GM10266 (cell line): ENCODE measurements at regions not wholly inside any gene's neighbourhood (a gene's known extent, or its start where the extent isn't known, plus 50 kb on each side); places are given as distances from the start of the nearest gene placed in this dataset.
"Not testable (repeated sequence)": the region's sequence is repeated elsewhere in the genome, so short reads cannot be mapped to it uniquely, and the experiment has no call there.

Experiments used
- DNase-seq: peaks from one replicate; pipeline ENCODE4 v3.0.0; 2012; ENCODE audit errors: extremely low spot score
- TF ChIP-seq, protein P1 (sequence below): IDR thresholded peaks from 2 replicates; pipeline ENCODE4 v1.5.1; 2012; ENCODE audit warnings: mild to moderate bottlenecking, low read depth; ENCODE audit not compliant: control insufficient read depth, insufficient read depth; ENCODE audit errors: missing control alignments

DNA sequence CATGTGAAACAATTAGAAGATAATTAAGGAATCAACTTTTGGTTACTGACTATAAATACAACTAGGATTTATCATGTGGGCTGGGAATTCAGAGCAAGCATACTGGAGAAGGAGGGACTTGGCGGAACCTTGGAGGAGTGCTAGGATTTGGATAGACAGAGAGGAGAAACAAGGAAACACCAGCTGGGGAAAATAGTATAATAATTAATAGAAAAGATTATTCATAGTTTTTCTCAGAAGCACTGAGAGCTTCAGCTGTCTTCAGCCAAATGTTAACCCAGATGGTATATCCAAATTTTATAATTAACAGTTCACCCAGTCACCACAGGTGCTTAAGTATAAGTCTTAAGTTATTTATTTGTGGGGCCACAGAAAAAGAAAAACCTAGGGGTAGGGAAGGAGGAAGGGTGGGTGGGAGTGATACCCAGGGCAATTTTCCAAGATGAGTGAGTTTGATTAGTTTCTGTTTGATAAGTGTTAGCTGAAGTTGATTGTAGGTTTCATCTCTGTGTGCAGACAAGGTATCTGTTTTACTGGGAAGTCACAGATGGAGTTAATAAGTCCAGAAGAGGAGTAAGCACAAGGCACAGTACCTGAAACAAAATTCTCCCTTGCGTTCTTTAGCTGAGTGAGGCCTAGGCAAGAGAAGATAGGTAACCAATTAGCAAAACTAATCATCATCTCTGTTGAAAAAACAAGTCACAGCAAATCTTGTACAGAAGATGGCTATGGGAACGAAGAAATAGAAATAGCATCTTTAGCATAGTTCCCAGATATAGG, 175.5 kb downstream of the TFAP2B start:
- TF ChIP-seq, protein P1, sequence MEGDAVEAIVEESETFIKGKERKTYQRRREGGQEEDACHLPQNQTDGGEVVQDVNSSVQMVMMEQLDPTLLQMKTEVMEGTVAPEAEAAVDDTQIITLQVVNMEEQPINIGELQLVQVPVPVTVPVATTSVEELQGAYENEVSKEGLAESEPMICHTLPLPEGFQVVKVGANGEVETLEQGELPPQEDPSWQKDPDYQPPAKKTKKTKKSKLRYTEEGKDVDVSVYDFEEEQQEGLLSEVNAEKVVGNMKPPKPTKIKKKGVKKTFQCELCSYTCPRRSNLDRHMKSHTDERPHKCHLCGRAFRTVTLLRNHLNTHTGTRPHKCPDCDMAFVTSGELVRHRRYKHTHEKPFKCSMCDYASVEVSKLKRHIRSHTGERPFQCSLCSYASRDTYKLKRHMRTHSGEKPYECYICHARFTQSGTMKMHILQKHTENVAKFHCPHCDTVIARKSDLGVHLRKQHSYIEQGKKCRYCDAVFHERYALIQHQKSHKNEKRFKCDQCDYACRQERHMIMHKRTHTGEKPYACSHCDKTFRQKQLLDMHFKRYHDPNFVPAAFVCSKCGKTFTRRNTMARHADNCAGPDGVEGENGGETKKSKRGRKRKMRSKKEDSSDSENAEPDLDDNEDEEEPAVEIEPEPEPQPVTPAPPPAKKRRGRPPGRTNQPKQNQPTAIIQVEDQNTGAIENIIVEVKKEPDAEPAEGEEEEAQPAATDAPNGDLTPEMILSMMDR: no peak
- DNase-seq: no peak

DNA sequence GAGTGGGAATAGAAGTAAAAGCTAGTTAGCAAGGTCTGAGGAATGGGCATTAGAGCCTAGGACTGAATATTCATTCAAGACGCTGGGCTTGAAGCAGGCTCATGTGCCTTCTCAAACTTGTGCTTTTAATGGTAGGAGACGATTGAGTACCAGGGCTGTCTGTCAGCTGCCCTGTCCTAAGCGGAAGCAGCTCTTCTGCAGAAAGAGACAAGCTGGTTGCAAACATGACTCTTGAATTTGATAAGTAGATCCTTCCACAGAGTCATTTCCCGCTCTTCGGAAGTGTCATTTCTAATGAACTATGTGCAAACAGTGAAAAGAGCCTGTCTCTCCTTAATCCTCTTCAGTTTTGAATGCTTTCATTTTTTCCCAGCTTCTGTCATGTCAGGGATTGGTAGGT, 176.4 kb downstream of the TFAP2B start:
- TF ChIP-seq, protein P1: no peak
- DNase-seq: no peak

DNA sequence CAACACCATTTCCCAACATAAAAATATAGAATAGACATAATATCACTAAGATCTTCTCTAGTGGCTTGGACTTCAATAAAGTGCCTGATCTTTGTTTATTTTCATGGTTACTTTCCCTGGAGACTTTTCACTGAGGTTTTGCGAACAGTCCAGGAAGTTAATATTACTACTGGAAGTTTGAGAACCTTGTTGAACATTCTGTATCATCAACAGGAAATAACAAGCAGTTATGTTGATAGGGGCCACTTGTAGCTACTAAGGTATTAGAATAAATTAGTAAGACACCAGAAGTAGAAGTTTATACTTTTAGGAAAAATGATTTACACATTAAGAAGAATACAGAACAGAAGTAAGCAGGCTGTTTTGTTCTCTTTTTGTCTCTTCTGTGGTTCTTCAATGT, 180.2 kb downstream of the TFAP2B start:
- no peak for DNase-seq
- TF ChIP-seq, protein P1: no peak

DNA sequence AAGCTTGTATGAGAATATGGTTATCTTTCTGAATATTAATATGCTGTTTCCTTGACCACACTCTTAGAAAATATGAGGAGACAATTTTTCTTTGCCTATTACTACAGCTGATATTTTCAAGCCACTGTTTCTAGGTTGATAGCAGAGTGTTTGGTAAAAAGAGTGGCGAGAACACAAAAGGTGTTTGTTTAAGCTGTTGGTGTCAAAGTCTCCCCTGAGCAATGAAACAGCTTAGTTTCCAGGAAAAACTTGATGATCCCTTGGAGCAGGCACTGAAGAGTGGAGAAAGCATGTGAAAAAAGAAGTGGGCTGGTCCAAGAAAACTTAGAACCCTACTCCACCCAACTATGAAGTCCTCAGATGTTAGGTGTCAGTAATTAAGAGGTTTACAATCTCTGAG, 182.7 kb downstream of the TFAP2B start:
- TF ChIP-seq, protein P1: no peak
- no peak for DNase-seq

DNA sequence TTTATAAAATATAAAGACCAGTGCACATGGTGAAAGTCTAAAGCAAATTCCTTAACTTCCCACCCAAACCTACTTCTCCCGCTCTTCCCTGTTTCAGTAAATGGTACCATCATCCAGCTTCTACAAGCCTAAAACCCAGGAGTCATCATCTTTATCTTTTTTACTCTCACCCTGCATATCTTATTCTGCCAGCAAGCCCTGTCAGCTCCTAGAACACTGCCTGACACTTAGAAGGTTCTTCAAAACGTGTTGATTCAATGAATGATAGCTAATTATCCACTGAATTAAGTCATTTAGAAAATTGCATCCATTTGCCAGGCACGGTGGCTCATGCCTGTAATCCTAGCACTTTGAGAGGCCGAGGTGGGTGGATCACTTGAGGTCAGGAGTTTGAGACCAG, 185.7 kb downstream of the TFAP2B start:
- DNase-seq: no peak
- TF ChIP-seq, protein P1: no peak

DNA sequence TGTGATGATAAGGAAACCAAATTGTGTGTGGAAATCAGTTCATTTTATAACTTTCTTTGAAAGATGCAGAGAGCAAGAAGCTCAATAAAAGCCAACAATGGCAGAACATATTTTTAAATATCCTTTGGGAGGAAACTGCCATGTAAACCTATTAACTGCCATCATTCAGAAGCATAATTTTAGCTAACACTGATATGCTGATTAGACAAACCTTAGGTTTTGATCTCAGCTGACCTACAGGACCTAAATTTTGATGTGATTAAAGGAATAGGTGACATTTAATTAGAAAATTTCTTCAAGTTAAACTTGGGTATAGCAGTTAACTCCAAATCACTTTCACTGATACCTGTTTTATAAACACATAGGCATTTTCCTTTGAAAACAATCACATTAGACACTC, 187.1 kb downstream of the TFAP2B start:
- TF ChIP-seq, protein P1: no peak
- no peak for DNase-seq

DNA sequence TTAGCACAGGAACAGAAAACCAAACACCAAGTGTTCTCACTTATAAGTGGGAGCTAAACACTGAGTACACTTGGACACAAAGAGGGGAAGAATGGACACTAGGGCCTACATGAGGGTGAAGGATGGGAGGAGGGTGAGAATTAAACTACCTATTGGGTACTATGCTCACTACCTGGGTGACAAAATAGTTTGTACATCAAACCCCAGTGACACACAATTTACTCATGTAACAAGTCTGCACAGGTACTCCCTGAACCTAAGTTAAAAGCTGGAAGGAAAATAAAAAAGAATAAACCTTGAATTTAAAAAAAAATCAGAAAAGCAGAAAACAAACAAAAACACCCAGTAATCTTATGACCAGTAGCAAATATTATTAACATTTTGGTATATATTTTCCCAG, 188.6 kb downstream of the TFAP2B start:
- DNase-seq: no peak
- TF ChIP-seq, protein P1: no peak

DNA sequence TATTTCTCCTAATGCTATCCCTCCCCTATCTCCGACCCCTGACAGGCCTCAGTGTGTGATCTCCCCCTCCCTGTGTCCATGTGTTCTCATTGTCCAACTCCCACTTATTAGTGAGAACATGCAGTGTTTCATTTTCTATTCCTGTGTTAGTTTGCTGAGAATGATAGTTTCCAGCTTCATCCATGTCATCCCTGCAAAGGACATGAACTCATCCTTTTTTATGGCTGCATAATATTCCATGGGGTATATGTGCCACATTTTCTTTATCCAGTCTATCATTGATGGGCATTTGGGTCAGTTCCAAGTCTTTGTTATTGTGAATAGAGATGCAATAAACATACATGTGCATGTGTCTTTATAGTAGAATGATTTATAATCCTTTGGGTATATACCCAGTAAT, 190.0 kb downstream of the TFAP2B start:
- not testable (repeated sequence) for DNase-seq
